ENCODE measurements at regions not wholly inside any gene's neighbourhood (a gene's known extent, or its start where the extent isn't known, plus 50 kb on each side); places are given as distances from the start of the nearest gene placed in this dataset.

DNA sequence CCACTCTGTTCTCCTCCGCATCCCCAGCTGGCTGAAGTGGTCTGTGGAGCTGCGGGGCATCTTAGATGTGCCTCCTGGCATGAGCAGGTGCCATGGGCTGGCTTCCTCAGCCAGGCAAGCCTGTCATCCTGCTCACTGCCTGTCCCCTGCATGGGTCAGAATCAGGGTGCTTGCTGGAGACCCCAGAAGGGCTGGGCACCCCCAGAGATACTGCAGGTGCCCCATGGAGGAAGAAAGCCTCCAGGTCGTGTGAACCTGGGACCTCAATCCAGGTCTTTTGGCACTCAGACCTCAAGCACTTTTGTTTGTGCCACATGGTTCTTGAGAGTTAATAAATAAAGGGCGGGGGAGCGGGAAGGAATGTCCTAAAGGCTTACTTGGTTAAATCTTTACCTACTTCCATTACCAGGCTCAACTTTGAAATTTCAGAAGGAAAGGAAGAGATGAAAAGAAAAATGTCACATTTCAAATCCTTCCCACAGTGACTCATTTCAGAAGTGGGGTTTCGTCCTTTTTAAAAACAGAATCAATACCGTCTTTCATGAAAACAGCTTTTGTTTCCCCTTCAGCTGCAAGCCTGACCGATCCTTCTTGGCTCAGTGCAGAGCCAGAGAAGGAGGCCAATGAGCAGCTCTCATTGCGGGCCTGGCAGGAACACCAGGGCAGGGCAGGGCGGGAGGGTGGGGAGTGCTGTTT lies 69.9 kb downstream of the RHOB start:
- H3K27ac Mint-ChIP-seq: no peak overlapping the region
- no peaks in the 10 kb centered on the region for H3K36me3 Mint-ChIP-seq
- Histone ChIP-seq H3K27ac (ENCODE audit: low read length) (no peak overlapping the region), H3K36me3 (ENCODE audit: control insufficient read depth, insufficient read depth, low read length) (no peaks in the 10 kb centered on the region), H3K27me3 (ENCODE audit: control insufficient read depth, insufficient read depth, low read length) (no peaks in the 10 kb centered on the region), H3K4me3 (ENCODE audit: low read length) (no peak overlapping the region), H3K9me3 (ENCODE audit: control insufficient read depth, insufficient read depth, low read length) (no peaks in the 10 kb centered on the region), H3K4me1 (ENCODE audit: control insufficient read depth, insufficient read depth, low read length) (no peaks in the 10 kb centered on the region)
- peaks cover 0 to 14% of the 10 kb centered on the region in 2 donors for H3K27me3 Mint-ChIP-seq (ENCODE audit: low read depth in 2 of 2)
- intact Hi-C loops (cut with micrococcal nuclease): no loop called here
- TF ChIP-seq CTCF (IDR thresholded peaks at IDR 0.05): no peak
- H3K4me1 Mint-ChIP-seq: no peaks in the 10 kb centered on the region
- DNase-seq (no peak), ATAC-seq (no peak)
- 86% methylated on average over 7 of the region's 10 CpGs for WGBS (ENCODE audit: insufficient coverage)
- H3K4me3 Mint-ChIP-seq: no peak overlapping the region
- H3K9me3 Mint-ChIP-seq: no peaks in the 10 kb centered on the region

DNA sequence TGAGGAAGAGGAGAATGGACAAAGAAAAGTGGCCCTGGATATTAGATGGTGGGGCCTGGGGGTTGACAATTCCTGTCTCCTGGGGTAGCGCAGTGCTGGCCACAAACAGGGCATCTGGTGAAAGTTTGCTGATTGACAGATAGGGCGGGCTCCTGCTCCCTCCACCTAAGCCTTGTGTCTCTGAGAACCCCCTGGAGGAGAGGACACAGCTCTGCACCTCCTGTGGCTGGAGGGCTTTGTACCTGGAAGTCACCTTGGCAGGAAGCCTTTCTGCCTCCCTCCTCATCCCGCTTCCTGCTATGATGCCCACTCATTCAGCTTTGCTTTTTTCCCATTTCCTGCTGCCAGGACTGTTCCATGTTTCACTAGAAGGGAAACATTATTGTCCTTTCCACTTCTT lies 72.4 kb downstream of the RHOB start:
- H3K36me3 Mint-ChIP-seq: no peaks in the 10 kb centered on the region
- no peaks in the 10 kb centered on the region for H3K9me3 ChIP-seq (ENCODE audit: control insufficient read depth, insufficient read depth, low read length)
- H3K27ac Mint-ChIP-seq: no peak overlapping the region
- no peaks in the 10 kb centered on the region for H3K4me1 Mint-ChIP-seq
- no peak overlapping the region for H3K4me3 Mint-ChIP-seq
- no peaks in the 10 kb centered on the region for H3K9me3 Mint-ChIP-seq
- no peak for TF ChIP-seq CTCF (IDR thresholded peaks at IDR 0.05)
- no peaks in the 10 kb centered on the region for H3K27me3 ChIP-seq (ENCODE audit: control insufficient read depth, insufficient read depth, low read length)
- H3K4me3 ChIP-seq (ENCODE audit: low read length): no peak overlapping the region
- intact Hi-C loops (cut with micrococcal nuclease): no loop called here
- 98% methylated on average over 3 of the region's 3 CpGs for WGBS (ENCODE audit: insufficient coverage)
- H3K36me3 ChIP-seq (ENCODE audit: control insufficient read depth, insufficient read depth, low read length): no peaks in the 10 kb centered on the region
- peaks cover 0 to 8% of the 10 kb centered on the region in 2 donors for H3K27me3 Mint-ChIP-seq (ENCODE audit: low read depth in 2 of 2)
- no peak overlapping the region for H3K27ac ChIP-seq (ENCODE audit: low read length)
- H3K4me1 ChIP-seq (ENCODE audit: control insufficient read depth, insufficient read depth, low read length): no peaks in the 10 kb centered on the region
- ATAC-seq (no peak), DNase-seq (no peak)

- Histone ChIP-seq H3K4me1 (ENCODE audit: control insufficient read depth, insufficient read depth, low read length) (peaks cover 6% of the 10 kb centered on the region), H3K4me3 (ENCODE audit: low read length) (no peak overlapping the region), H3K27me3 (ENCODE audit: control insufficient read depth, insufficient read depth, low read length) (no peaks in the 10 kb centered on the region), H3K9me3 (ENCODE audit: control insufficient read depth, insufficient read depth, low read length) (no peaks in the 10 kb centered on the region), H3K27ac (ENCODE audit: low read length) (no peak overlapping the region), H3K36me3 (ENCODE audit: control insufficient read depth, insufficient read depth, low read length) (no peaks in the 10 kb centered on the region)
- no peak overlapping the region for H3K4me3 Mint-ChIP-seq
- H3K4me1 Mint-ChIP-seq: peaks cover 0 to 5% of the 10 kb centered on the region in 2 donors
- H3K36me3 Mint-ChIP-seq: no peaks in the 10 kb centered on the region
- intact Hi-C loops (cut with micrococcal nuclease): no loop called here
- no peak for DNase-seq
- no peak for ATAC-seq
- no peaks in the 10 kb centered on the region for H3K9me3 Mint-ChIP-seq
- 93% methylated on average over 10 of the region's 10 CpGs for WGBS (ENCODE audit: insufficient coverage)
- H3K27ac Mint-ChIP-seq: no peak overlapping the region
- peaks cover 0 to 3% of the 10 kb centered on the region in 2 donors for H3K27me3 Mint-ChIP-seq (ENCODE audit: low read depth in 2 of 2)
- no peak for TF ChIP-seq CTCF (IDR thresholded peaks at IDR 0.05)
These were observed 73.3 kb downstream of the RHOB start for GRCh38 chr2:20520128-20520527.

DNA sequence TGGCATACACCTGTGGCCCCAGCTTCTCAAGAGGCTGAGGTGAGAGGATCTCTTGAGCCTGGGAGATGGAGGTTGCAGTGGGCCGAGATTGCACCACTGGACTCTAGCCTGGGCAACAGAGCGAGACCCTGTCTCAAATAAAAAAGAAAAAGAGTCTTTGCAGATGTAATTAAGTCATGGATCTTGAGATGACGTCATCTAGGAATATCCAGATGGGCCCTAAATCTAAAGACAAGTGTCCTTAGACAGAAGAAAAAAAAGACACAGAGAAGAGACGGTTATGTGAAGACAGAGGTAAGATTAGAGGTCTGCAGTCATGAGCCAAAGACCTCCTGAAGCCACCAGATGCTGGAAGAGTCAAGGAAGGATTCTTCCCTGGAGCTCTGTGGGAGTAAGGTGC lies 74.3 kb downstream of the RHOB start:
- no peaks in the 10 kb centered on the region for H3K9me3 Mint-ChIP-seq
- no peak for DNase-seq
- Histone ChIP-seq H3K4me1 (ENCODE audit: control insufficient read depth, insufficient read depth, low read length) (peaks cover 9% of the 10 kb centered on the region), H3K27ac (ENCODE audit: low read length) (no peak overlapping the region), H3K4me3 (ENCODE audit: low read length) (no peak overlapping the region), H3K9me3 (ENCODE audit: control insufficient read depth, insufficient read depth, low read length) (no peaks in the 10 kb centered on the region), H3K27me3 (ENCODE audit: control insufficient read depth, insufficient read depth, low read length) (no peaks in the 10 kb centered on the region), H3K36me3 (ENCODE audit: control insufficient read depth, insufficient read depth, low read length) (no peaks in the 10 kb centered on the region)
- intact Hi-C loops (cut with micrococcal nuclease): no loop called here
- H3K27ac Mint-ChIP-seq: no peak overlapping the region
- H3K27me3 Mint-ChIP-seq (ENCODE audit: low read depth in 2 of 2): no peaks in the 10 kb centered on the region
- H3K4me1 Mint-ChIP-seq: peaks cover 0 to 5% of the 10 kb centered on the region in 2 donors
- no peaks in the 10 kb centered on the region for H3K36me3 Mint-ChIP-seq
- TF ChIP-seq CTCF (IDR thresholded peaks at IDR 0.05): no peak
- H3K4me3 Mint-ChIP-seq: no peak overlapping the region
- no peak for ATAC-seq
- 88% methylated on average over 4 of the region's 4 CpGs for WGBS (ENCODE audit: insufficient coverage)
